Body of pancreas (tissue), 4 donors: ENCODE measurements at regions not wholly inside any gene's neighbourhood (a gene's known extent, or its start where the extent isn't known, plus 50 kb on each side); places are given as distances from the start of the nearest gene placed in this dataset.

Experiments used
- ATAC-seq: fragments of 150-250 bp; one replicate; pipeline ENCODE4 v1.9.1; 2016
- DNase-seq, 4 donors: peaks; one replicate each; pipeline ENCODE4 v3.0.0-alpha.2; 2019
- H3K27ac ChIP-seq, 4 donors: fragments of 200-600 bp; sonication (generic); 1 replicate in 3 of 4; 2 replicates in 1 of 4; pipeline versions ENCODE4 v1.5.1 to v1.6.1; 2016 to 2019; ENCODE audit warnings: mild to moderate bottlenecking in 1 of 4, mixed read lengths in 1 of 4, moderate library complexity in 1 of 4
- H3K27me3 ChIP-seq, 2 donors: fragments of 200-600 bp; sonication (generic); one replicate each; pipeline ENCODE4 v1.6.0; 2016; ENCODE audit warnings: mild to moderate bottlenecking in 1 of 2
- H3K36me3 ChIP-seq, 2 donors: fragments of 200-600 bp; sonication (generic); replicated peaks in 1 of 2; 2 replicates each; pipeline ENCODE4 v1.5.1; 2016; ENCODE audit warnings: low read depth in 2 of 2; ENCODE audit not compliant: insufficient read depth in 1 of 2
- H3K4me1 ChIP-seq: fragments of 200-600 bp; sonication (generic); one replicate; pipeline ENCODE4 v1.6.0; 2016
- H3K4me3 ChIP-seq, 2 donors: fragments of 200-600 bp; sonication (generic); 1 replicate in 1 of 2; 2 replicates in 1 of 2; pipeline ENCODE4 v1.5.1; 2016 to 2019
- H3K9me3 ChIP-seq, 3 donors: fragments of 200-600 bp; sonication (generic); 1 replicate in 2 of 3; 2 replicates in 1 of 3; pipeline ENCODE4 v1.5.1; 2016
- CTCF ChIP-seq, 7 experiments: fragments of 450-650 bp in 4 of 7; fragments of 200-600 bp in 3 of 7; sonication (generic) in 3 of 7; IDR thresholded peaks; one replicate each; pipeline ENCODE4 v1.5.1; 2016 to 2019; ENCODE audit warnings: antibody characterized with exemption in 7 of 7
- POLR2A ChIP-seq, 3 donors: fragments of 450-650 bp; IDR thresholded peaks; one replicate each; pipeline ENCODE4 v1.6.1; 2016; ENCODE audit warnings: antibody characterized with exemption in 3 of 3, mild to moderate bottlenecking in 2 of 3
- WGBS, 2 donors: methylation state at CpG; one replicate each; pipeline ENCODE4 v1.1.5; 2017; 5-methylcytosine and 5-hydroxymethylcytosine counted together
- intact Hi-C: fragments of 100-400 bp; cut with DNase I; formaldehyde crosslinking; loops from one replicate; pipeline ENCODE4 v1.15.1; 2023

- no peaks in the 10 kb centered on the region for H3K27me3 ChIP-seq
- no peak overlapping the region for H3K27ac ChIP-seq
- no peaks in the 10 kb centered on the region for H3K36me3 ChIP-seq
- 61 to 71% methylated on average over 3 of the region's 3 CpGs for WGBS, 2 donors
- intact Hi-C loops: no loop called here
- ATAC-seq (no peak), DNase-seq (no peak)
- no peak overlapping the region for H3K4me3 ChIP-seq
- TF ChIP-seq POLR2A (IDR thresholded peaks at IDR 0.05) (no peak), CTCF (IDR thresholded peaks at IDR 0.05) (no peak)
- no peaks in the 10 kb centered on the region for H3K9me3 ChIP-seq
- no peaks in the 10 kb centered on the region for H3K4me1 ChIP-seq
Observed at GRCh38 chr2:23292024-23292423, 93.0 kb upstream of the KLHL29 start.

GRCh38 chr2:23293063-23293462 is 91.9 kb upstream of the KLHL29 start:
- TF ChIP-seq CTCF (IDR thresholded peaks at IDR 0.05) (no peak), POLR2A (IDR thresholded peaks at IDR 0.05) (no peak)
- peak; percentile 18 to 38 (median 28) for DNase-seq
- ATAC-seq: peak; percentile 58
- Histone ChIP-seq H3K9me3 (no peaks in the 10 kb centered on the region), H3K27ac (no peak overlapping the region), H3K4me3 (no peak overlapping the region), H3K27me3 (no peaks in the 10 kb centered on the region), H3K36me3 (no peaks in the 10 kb centered on the region), H3K4me1 (no peaks in the 10 kb centered on the region)
- intact Hi-C loops: no loop called here
- 32 to 43% methylated on average over 6 of the region's 6 CpGs for WGBS, 2 donors

- no peaks in the 10 kb centered on the region for H3K4me1 ChIP-seq
- no peak for DNase-seq
- WGBS, 2 donors: 48 to 50% methylated on average over 7 of the region's 7 CpGs
- intact Hi-C loops: no loop called here
- no peak for ATAC-seq
- TF ChIP-seq POLR2A (IDR thresholded peaks at IDR 0.05): no peak
- TF ChIP-seq CTCF (IDR thresholded peaks at IDR 0.05): no peak
- no peak overlapping the region for H3K27ac ChIP-seq
- no peaks in the 10 kb centered on the region for H3K9me3 ChIP-seq
- no peaks in the 10 kb centered on the region for H3K36me3 ChIP-seq
- H3K4me3 ChIP-seq: no peak overlapping the region
- H3K27me3 ChIP-seq: no peaks in the 10 kb centered on the region
Observed at GRCh38 chr2:23293731-23294130, 91.2 kb upstream of the KLHL29 start.

GRCh38 chr2:23294238-23294637 is 90.7 kb upstream of the KLHL29 start:
- Histone ChIP-seq H3K9me3 (no peaks in the 10 kb centered on the region), H3K4me1 (no peaks in the 10 kb centered on the region), H3K36me3 (no peaks in the 10 kb centered on the region), H3K4me3 (no peak overlapping the region), H3K27ac (no peak overlapping the region), H3K27me3 (no peaks in the 10 kb centered on the region)
- intact Hi-C loops: no loop called here
- no peak for TF ChIP-seq POLR2A (IDR thresholded peaks at IDR 0.05)
- TF ChIP-seq CTCF (IDR thresholded peaks at IDR 0.05): no peak
- DNase-seq (no peak), ATAC-seq (no peak)
- 59 to 64% methylated on average over 4 of the region's 4 CpGs for WGBS, 2 donors

GRCh38 chr2:23296691-23297090 is 88.3 kb upstream of the KLHL29 start:
- ATAC-seq: no peak
- intact Hi-C loops: no loop called here
- DNase-seq: no peak
- Histone ChIP-seq H3K9me3 (no peaks in the 10 kb centered on the region), H3K4me1 (no peaks in the 10 kb centered on the region), H3K36me3 (no peaks in the 10 kb centered on the region), H3K27ac (no peak overlapping the region), H3K27me3 (no peaks in the 10 kb centered on the region), H3K4me3 (no peak overlapping the region)
- no peak for TF ChIP-seq POLR2A (IDR thresholded peaks at IDR 0.05)
- no peak for TF ChIP-seq CTCF (IDR thresholded peaks at IDR 0.05)
- WGBS, 2 donors: 70 to 74% methylated on average over 9 of the region's 9 CpGs
